ENCODE measurements at regions not wholly inside any gene's neighbourhood (a gene's known extent, or its start where the extent isn't known, plus 50 kb on each side); places are given as distances from the start of the nearest gene placed in this dataset.
A peak's percentile ranks its signal among the peaks of the same experiment; 100 is the strongest.

DNA sequence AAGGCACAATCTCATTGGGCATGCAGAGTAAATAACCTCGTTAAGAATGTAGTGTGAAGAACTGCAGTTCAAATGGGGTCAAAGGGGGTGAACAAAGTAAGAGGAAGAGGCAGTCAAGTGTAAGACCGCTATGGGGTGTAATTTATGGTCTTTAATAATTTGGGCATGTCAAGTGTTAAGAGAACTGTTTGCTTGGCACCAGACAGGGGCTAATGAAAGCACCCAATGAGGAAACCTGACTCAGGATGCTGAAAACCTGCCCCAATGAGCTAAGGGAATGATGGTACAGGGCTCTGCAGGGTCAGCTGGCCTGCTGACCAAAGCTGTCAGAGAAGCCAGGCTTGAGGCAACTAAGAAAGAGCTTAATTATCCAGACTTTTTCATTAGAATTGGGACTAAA is 368.1 kb downstream of the DTWD2 start:
- TF ChIP-seq POLR2A (IDR thresholded peaks at IDR 0.05): no peak
- no peak for TF ChIP-seq POLR2AphosphoS5 (IDR thresholded peaks at IDR 0.05)
- TF ChIP-seq EP300 (IDR thresholded peaks at IDR 0.05): no peak
- no peak for TF ChIP-seq CTCF (IDR thresholded peaks at IDR 0.05)
- Histone ChIP-seq H3K27ac (no peak overlapping the region), H3K4me1 (no peaks in the 10 kb centered on the region), H3K36me3 (no peaks in the 10 kb centered on the region), H3K27me3 (no peaks in the 10 kb centered on the region), H3K9me3 (no peaks in the 10 kb centered on the region), H3K4me3 (no peak overlapping the region)
- DNase-seq (ENCODE audit: low spot score in 2 of 2): no peak
- WGBS: 58% methylated on average over 2 of the region's 2 CpGs

DNA sequence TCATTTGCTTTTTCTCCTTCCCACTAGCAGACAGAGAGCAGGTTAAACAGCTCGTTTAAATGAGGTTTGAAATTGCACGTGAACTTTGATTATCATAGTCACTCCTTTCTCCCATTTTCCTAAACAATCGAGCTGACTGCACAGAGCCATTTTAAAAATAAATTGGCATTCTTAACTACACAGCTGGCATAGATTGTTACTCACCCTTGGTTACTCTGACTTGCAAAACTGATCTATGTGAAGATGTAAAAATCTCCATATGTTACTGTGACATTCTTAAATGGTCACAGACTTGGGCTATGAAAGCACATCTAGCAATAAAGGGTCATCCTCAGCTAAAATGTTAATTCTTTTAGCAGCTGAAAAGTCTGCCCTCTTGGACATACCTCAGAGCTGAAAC is 368.5 kb downstream of the DTWD2 start:
- no peak for DNase-seq (ENCODE audit: low spot score in 2 of 2)
- H3K27ac ChIP-seq: no peak overlapping the region
- no peak for TF ChIP-seq CTCF (IDR thresholded peaks at IDR 0.05)
- no peak for TF ChIP-seq POLR2A (IDR thresholded peaks at IDR 0.05)
- no peak for TF ChIP-seq POLR2AphosphoS5 (IDR thresholded peaks at IDR 0.05)
- no peak for TF ChIP-seq EP300 (IDR thresholded peaks at IDR 0.05)
- H3K4me1 ChIP-seq: no peaks in the 10 kb centered on the region
- H3K27me3 ChIP-seq: no peaks in the 10 kb centered on the region
- no peak overlapping the region for H3K4me3 ChIP-seq
- 58% methylated on average over 3 of the region's 3 CpGs for WGBS
- no peaks in the 10 kb centered on the region for H3K9me3 ChIP-seq
- no peaks in the 10 kb centered on the region for H3K36me3 ChIP-seq

DNA sequence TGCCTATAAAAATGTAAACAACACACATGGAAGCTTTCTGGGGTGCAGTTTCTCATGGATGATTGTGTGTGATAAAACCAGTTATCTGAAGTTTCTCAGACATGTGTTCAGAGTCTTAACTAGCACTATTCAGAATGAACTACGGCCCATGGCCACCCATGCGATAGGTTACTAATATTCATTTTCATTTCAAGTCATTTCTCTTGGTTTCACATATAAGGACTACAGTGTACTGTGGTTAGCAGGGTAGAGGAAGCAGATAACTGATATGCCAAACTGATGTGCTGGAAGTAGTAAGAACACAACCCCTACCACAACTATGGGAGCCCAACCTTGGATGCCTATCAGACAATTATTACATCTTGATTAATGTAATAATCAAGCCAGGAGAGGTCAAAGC is 372.1 kb downstream of the DTWD2 start:
- Histone ChIP-seq H3K27ac (no peak overlapping the region), H3K4me1 (no peaks in the 10 kb centered on the region), H3K27me3 (no peaks in the 10 kb centered on the region), H3K4me3 (no peak overlapping the region), H3K36me3 (no peaks in the 10 kb centered on the region), H3K9me3 (no peaks in the 10 kb centered on the region)
- 72% methylated on average over 2 of the region's 2 CpGs for WGBS
- TF ChIP-seq POLR2A (IDR thresholded peaks at IDR 0.05): no peak
- TF ChIP-seq POLR2AphosphoS5 (IDR thresholded peaks at IDR 0.05): no peak
- TF ChIP-seq EP300 (IDR thresholded peaks at IDR 0.05): no peak
- no peak for TF ChIP-seq CTCF (IDR thresholded peaks at IDR 0.05)
- no peak for DNase-seq (ENCODE audit: low spot score in 2 of 2)

GRCh38 chr5:118614731-118615456 is 373.5 kb downstream of the DTWD2 start:
- H3K27me3 ChIP-seq: no peaks in the 10 kb centered on the region
- no peaks in the 10 kb centered on the region for H3K9me3 ChIP-seq
- no peaks in the 10 kb centered on the region for H3K4me1 ChIP-seq
- no peak for DNase-seq (ENCODE audit: low spot score in 2 of 2)
- H3K36me3 ChIP-seq: no peaks in the 10 kb centered on the region
- H3K4me3 ChIP-seq: no peak overlapping the region
- no peak overlapping the region for H3K27ac ChIP-seq
- 75% methylated on average over 9 of the region's 9 CpGs for WGBS
- TF ChIP-seq POLR2AphosphoS5 (IDR thresholded peaks at IDR 0.05): no peak
- no peak for TF ChIP-seq CTCF (IDR thresholded peaks at IDR 0.05)
- TF ChIP-seq POLR2A (IDR thresholded peaks at IDR 0.05): no peak
- no peak for TF ChIP-seq EP300 (IDR thresholded peaks at IDR 0.05)

GRCh38 chr5:118611332-118611945 is 376.9 kb downstream of the DTWD2 start:
- TF ChIP-seq CTCF (IDR thresholded peaks at IDR 0.05) (peak in 1 of 2 donors; percentile 9), EP300 (IDR thresholded peaks at IDR 0.05) (no peak)
- no peak for DNase-seq (ENCODE audit: low spot score in 2 of 2)
- no peaks in the 10 kb centered on the region for H3K27me3 ChIP-seq
- H3K36me3 ChIP-seq: no peaks in the 10 kb centered on the region
- H3K9me3 ChIP-seq: no peaks in the 10 kb centered on the region
- no peak overlapping the region for H3K27ac ChIP-seq
- H3K4me1 ChIP-seq: no peaks in the 10 kb centered on the region
- no peak overlapping the region for H3K4me3 ChIP-seq
- 89% methylated on average over 5 of the region's 5 CpGs for WGBS
